Hematopoietic multipotent progenitor cell treated with erythropoietin and hydrocortisone succinate and interleukin-3 and kit ligand, for 4 days (in vitro differentiated cells): ENCODE measurements at regions not wholly inside any gene's neighbourhood (a gene's known extent, or its start where the extent isn't known, plus 50 kb on each side); places are given as distances from the start of the nearest gene placed in this dataset.

Experiments
- DNase-seq: peaks from one replicate; pipeline ENCODE4 v3.0.0-alpha.2; 2015

DNA sequence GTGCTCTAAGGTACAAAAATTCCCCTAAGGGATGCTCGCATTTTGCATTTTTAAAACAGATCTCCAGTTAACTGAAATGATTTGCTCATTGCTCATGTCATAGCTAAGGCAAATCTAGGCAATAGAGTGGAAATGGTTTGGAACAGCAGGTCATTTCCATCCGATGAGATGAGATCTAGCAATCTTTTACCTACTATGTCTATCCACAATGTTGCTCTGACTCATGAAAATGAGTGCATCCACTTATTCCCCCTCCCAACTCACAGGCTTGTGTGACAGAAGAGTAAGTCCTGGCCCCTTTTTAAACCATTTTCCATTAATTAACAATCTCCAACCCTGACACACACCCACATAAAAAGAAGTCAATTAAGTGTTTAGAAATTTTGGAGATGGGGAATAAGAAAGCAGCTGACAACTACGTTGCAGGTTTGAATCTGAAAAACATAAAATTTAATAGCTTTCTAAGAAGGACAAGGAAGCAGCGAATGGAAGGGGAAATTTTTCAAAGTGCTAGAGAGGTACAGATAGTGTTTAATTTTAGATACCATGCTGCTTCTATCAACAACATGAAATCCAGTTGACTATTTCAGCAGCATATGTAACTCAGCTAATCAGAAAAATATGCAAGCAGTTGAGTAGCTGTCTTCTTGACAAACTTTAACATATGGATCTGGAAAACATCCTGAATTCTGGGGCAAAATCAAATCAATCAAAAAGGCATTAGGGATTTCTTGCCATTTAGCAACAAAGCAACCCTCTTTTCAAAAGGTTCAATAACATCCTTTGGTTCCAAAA lies 112.0 kb downstream of the TMCO5A start:
- no peak for DNase-seq

DNA sequence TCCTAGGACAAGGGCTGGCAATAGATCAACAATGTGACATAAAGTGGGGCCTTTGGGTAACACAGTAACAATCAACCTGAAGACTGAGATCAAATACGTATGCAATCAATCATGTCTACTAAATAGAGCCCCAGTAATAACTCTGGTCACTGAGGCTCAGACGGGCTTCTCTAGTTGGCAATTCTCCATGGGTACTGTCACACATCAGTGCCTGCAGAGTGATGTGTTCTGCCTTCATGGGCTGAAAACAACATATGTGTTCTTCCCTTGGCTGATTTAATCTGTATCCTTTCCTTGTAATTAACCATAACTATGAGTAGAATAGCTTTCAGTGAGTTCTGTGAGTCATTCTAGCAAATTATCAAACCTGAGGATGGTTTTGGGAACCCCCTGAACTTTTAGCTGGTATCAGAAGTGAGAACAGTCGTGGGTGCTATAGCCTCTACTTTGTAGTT lies 113.6 kb downstream of the TMCO5A start:
- DNase-seq, result no peak

DNA sequence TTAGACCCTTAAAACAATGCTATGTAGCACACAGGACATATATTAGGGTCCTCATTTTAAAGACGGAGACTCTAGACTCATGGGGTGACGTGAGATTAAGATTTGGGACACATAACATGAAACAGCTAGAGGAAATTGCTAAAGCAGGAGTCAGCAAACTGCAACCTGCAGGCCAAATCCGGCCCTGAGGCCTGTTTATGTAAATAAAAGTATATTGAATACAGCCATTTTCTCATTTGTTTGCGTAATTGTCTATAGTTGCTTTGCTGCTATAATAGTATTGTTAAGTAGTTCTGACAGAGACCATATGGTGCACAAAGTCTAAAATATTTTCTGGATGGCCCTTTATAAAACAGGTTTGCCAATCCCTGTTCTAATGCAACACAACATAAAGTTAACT lies 115.5 kb downstream of the TMCO5A start:
- no peak for DNase-seq

DNA sequence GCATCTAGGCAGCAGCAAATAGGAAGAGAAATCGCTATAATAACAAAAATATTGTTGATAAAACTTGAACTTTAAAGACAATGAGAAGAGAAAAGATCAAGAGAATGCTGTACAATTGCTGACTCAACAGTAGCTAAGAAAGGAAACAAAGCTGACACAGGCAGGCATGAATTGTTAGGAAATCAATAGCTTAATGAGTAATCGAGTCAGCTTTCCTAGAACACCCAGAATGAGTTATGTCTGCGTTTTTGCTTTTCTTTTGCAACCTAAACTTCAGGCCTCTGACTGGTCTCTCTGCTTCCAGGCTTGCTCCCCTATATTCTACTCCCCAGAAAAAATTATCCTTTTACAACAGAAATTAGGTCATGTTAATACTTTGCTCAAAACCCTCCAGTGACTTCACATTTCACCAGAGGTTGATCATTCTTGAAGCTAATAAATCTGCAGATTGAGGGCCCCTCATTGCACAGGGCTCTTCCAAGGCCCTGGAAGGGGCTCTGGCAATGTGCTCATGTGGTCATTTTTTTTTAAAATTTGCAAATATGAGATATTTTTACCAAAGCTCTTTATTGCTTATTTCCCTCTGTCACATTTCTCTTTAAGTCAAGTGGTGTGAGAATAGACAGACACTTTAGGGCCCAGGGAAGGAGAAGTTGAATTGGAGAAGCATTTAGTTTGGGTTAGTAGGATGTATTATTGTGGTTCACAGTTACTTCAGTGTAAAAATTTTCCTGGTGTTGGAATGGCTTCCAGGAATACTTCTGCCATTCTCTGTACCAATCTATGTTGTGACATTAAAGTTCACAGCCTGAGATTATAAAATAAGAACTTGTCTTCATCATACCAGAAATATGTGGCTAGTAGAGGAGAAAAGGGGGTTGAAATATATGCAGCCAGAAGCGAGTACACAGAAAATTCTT lies 116.3 kb downstream of the TMCO5A start:
- DNase-seq, result no peak

DNA sequence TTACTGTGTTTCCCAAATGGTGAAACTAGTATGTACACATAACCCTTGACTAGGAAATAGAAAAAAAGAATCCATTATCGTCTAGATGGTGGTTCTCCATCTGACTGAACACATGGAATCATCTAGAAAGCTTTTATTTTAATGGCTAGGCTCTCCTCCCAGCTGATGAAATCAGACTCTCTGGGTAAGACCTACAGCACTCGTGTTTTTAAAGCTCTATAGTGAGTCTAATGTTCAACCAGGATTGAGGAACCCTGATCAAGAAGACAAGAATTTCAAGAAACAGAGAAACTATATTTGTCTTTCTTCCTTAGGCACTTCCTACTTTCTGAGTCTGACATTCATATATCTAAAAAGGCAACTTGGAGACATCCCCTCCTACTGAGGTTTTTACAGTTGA lies 118.8 kb downstream of the TMCO5A start:
- DNase-seq, result no peak

DNA sequence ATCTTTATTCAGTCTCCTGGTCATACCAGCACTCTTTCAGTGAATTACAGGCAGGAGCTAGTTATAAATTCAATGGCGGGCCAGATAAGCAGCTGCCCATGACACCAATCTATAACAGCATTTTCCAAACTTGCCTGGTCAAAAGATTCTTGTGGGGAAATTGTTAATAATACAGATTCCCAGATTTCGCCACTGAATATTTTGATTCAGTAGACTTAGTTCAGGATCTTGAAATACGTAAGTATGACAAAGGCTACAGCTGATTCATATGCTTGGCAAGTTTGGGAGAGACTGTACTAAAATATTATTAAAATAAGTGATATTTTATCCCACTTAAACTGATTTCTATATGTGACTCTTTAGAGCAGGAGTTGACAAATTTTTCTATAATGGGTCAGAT lies 119.3 kb downstream of the TMCO5A start:
- no peak for DNase-seq

DNA sequence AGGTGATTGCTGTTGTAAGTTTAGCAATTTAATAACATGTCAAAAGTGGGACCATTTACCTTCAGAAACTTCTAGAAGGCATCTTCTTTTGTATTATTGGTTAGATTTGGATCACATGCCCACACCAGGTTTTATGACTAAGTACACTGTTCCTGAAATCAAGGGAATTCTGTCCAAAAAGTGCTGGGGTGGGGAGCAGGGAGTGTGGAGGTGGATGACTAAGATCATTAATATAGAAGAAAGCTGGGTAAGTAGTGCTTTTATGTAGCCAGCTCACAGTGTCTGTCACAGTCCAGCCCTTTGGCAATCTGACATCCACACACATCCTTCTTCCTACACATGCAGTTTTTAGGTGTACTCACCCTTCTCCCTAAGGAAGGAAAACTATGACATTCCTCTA lies 120.0 kb downstream of the TMCO5A start:
- no peak for DNase-seq

DNA sequence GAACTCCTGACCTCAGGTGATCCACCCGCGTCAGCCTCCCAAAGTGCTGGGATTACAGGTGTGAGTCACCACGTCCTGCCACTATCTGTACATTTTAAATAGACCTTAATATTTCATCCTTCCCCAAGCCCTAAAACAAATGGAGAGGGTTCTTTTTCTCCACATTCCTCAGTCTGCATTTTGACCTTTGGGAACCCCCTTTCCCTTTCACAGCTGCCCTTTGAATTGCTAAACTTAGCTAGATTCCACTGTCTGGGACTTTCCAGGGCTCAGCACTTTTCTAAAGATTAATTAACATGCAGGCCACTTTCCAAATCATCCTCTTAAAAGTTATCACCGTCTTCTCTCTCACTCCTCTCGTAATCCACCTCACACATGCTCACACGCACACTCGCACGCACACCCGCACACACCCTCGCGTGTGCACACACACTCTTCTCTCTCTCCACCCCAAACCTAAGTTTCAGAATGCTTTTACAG lies 124.2 kb downstream of the TMCO5A start:
- no peak for DNase-seq

DNA sequence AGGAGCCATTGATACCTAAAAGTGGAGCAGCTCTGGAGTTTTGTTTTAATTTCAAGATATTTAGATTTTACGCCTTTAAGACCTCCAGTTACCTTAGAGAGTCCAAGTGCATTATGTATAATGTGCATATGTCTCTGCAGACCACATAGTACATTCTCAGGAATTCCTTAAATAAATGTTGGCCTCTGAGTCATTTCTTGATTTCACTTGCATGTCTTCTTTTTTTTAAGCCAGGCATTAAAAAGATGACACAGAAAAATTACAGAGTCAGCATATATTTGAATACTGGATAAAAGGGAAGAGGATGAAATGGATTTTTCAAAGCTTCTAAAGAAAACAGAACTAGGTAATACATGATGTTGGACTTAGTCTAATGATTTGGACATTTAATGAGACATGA lies 125.2 kb downstream of the TMCO5A start:
- no peak for DNase-seq

DNA sequence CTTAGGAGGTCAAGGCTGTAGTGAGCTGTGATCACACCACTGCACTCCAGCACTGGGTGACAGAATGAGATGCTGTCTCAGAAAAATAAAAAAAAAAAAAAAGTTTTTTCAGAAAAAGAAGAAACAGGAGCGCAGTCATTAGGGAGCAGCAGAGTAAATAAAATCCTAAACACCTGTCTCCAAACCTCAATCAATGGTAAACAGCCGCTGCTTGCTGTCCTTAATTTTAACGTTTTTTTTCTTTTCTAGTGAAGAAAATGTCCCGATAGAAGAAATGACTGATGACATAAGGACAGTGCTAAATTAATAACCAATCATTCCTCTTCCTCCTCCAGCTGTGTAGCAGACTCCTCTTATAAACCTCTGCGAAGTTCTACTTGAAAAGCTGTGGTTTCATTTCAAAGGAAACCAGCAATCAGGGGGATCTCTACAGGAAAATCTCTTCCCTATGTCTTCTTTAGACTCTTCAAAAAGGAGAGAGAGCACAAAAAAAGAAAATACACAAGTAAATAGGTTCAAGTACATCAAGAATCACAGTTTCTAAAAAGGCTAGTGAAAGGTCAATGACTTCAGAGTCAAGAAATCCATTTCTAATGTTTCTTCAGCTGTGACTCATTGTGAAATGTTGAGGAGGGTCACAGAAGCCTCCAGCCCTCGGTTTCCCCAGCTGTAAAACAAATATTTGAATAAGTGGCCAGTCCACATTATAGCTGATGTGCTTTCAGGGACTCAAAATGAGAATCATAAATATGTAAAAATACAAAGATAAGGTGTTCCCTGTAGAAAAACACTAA lies 127.6 kb downstream of the TMCO5A start:
- no peak for DNase-seq

DNA sequence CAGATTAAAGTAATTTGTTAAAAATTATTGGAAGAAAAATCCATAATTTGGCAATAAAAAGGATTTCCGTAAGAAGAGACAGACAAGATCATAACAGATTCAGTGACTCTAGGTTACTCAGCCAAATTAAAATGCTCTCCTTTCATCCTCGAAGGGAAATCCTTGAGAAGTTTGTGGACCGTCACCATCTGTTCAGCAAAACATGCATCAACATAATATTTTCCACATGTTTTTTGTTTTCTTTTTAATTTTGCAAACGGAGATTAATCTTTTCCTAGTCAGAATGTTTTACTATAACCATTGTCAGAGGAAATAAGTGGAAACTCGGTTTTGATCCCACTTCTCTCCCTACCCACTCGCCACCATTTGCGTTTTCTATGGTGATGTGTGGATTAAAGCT lies 128.3 kb downstream of the TMCO5A start:
- no peak for DNase-seq

DNA sequence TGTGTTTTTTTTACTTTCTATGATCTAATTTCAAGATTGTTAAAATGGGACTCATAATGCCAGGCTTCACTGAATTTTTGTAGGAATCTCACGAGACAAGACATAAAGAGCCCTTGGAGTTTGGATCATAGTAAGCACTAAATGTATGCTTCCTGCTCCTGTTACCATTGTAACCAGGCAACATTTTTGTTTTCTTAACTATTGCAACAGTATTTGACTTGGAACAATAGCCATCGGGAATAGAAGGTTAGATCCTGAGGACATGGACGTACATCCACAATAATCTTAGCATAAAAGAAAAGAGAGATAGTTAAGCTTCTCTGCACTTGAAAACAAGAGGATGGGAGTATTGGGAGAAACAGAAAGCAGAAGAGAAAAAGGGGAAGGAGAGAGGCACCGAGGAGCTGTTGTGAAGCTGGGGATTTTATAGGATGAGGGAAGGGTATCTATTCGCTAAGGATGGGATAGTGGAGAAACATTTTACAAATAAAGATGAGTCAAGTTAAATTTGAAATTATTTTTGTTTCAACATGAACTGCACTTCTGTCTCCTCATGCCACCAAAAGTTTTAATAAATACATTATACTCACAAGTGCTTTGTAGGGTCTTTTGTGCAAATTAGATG lies 131.4 kb downstream of the TMCO5A start:
- DNase-seq, result no peak

DNA sequence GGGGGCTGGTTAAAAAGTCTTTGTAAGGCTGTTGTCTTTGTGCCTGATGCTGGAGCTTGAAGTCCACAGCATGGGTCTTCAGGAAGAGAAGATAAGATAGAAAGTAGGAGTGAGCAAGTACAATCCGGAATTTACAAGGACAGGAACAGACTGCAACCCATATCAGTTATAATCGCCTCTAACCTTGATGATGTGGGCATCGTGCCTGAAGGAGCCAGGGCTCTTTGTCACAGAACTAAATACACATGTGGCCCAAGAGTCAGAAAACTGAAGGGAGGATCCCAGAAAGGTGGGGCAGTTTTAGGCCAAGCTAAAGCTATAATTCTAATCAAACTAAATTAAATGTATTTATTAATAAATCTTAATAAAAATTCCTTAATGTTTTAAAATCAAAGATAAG lies 132.2 kb downstream of the TMCO5A start:
- no peak for DNase-seq

DNA sequence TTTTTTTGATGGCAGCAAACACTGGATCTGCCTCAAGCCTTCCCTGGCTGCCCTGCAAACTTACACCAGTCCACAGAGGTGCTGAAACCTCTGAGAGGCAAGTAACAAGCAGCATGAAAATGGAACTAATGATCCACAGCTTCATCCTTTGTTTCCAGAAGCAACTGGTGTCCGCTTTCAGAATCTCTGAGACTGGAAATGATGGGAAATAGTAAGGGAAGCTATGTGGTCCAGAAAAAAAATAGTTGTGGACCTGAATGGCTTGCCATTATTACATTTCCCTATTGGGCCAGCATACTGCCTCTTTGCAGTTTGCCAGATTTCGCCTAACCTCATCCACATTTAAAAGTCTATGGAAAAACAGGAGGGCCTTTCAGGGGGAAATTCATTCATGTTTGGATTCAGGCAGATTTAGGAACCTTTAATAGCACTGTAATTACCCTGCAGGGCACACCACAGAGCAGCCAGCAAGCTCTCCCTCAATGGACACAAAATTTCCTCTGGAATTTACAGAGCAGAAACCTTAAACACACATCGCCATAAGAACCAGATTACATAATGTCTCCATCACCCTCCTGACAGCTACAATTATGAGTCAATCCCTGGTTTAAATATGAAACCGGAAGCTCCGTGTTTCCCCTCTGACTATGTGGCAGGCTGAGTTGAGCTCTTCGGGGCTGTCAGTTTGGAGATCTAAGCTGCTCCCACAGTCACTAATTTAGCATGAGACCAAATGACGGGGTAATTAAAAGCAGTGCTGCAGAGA lies 134.4 kb downstream of the TMCO5A start:
- peak; percentile 83 for DNase-seq

DNA sequence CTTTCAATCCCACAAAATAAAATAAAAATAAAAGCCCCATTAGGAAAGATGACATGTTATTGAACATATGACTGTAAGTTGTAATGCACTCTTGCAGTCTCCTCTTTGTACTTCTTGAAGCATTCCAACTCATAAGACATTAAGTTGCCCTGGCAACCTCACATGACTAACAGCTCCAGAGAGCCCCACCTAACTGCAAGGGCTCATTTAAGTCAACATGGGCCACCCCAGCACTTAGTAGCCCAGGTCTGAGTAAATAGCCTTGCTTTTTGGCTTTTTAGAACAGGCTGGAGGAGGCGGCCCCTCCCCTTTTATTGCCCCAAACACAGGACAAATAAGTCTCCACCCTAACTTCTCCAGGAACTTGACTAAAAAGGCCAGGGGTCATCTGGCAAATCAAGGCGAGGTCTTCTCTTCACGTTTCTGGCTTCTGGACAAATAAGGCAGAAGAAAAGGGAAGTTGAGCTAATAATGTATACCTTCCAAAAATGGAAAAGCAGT lies 135.1 kb downstream of the TMCO5A start:
- DNase-seq, result peak; percentile 70

DNA sequence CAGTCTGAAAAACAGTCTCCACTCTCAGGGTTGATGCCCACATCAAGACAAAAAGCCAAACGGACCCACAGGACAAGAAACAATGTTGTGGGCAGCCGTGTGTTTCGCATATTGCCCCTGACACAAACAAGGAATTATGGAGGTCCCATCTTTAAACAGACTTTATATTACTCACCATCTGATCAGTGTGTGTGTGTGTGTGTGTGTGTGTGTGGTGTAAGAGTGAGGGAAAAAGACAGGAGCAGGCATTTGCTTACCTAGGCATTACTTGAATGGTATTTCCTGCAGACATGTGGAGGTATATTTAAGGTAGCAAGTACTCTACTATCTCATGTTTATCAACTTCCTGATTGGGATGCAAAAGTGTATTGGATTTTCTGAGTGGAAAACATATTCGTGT lies 136.3 kb downstream of the TMCO5A start:
- no peak for DNase-seq

DNA sequence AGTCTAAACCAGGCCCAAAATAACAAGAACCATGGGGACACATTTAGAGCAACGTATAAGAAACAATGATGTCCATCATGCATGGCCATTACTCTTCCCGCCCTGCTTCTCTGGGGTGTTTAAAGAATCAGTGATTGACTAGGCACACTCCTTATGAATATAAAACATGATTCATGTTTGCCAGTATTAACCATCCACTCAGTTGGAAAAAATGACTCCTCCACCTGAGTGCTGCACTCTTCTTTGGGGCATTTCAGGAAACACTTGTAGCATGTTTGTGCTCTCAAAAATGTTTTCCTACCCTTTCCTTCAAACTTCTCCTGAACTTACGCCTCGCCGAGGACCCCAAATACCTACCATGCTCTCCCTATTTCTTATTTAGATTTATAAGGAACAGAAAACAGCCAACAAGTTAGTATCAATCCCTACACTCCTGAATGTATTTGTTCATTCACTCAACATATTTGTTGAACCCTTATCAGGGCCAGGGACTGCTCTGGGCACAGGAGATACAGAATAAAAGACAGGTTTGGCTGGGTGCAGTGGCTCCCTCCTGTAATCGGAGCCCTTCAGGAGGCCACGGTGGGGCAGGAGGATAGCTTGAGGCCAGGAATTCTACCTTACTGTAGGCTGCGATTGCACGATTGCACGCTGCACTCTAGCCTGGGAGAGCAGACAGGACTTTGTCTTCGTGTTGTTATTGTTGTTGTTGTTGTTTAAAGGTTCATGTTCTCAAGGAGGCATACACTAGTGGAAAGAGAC lies 137.0 kb downstream of the TMCO5A start:
- peak; percentile 18 for DNase-seq

DNA sequence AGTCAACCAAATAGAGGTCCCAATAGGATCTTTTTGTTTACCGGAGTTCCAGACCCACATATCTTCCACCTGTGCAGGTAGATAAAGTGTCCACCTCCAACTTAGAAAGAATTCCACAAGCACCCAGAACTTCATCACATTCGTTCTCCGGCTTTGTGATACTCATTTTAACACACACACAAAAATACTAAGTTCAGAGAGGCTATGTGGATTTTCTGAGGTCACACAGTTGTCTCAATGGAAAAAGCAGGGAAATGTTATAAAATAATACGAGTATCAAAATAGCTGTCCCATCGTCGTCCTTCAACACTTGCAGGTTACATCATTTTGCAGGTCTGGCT lies 137.5 kb downstream of the TMCO5A start:
- no peak for DNase-seq

DNA sequence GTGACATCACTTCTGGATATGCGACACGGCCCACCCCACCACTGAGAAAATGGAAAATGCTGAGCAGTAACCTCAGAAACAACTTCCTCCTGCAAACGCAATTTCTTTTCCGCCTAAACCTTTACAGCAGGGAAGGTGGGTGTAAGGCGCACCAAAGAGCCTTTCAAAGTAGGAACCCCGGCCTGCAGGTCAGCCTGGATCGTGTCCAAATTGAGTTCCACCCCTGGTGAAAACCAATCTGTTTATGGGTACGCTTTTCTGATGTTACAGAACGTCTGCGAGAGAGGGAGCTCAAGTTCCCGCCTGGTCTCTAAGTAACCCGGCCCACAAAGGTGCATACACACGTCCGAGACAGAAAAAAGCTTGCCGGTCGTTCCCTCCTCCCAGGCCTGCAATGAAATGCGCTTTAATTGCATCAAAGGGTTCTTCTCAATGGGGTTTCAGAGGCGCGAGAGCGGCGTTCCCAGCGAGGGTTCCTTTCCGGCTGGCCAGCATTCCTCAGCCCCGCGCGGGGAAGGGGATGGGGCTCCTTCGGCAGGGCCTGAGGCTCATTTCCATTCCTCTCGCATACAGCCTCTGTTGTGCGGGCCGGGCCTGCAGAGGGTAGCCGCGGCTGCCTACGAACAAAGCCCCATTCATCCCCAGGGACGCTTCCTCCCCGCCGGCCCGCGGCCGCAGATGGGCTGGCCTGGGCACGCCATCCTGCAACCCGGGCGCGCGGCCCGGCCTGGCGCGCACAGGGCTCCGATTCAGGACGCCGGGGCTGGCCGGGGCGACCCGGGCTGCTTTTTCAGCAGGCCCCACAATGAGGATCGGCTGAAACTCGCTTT lies 138.1 kb downstream of the TMCO5A start:
- DNase-seq, result peak; percentile 87
